ENCODE measurements at regions not wholly inside any gene's neighbourhood (a gene's known extent, or its start where the extent isn't known, plus 50 kb on each side); places are given as distances from the start of the nearest gene placed in this dataset.
"Not testable (repeated sequence)": the region's sequence is repeated elsewhere in the genome, so short reads cannot be mapped to it uniquely, and the experiment has no call there.

DNA sequence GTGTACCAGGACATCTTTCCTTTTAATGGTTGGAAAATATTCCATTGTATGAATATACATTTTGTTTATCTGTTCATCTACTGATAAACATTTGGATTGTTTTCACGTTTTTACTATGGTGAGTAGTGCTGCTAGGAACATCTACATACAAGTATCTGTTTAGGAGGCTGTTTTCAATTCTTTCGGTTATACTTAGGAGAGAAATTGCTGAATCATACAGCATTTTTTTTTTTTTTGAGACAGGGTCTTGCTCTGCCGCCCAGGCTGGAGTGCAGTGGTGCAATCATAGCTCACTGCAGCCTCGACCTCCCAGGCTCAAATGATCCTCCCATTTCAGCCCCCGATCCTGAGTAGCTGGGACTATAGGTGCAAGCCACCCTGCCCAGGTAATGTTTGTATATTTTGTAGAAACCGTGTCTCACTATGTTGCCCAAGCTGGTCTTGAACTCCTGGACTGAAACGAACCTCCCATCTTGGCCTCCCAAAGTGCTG, 122.9 kb downstream of the CRLF3 start (continued):
- TF ChIP-seq BCL11A (IDR thresholded peaks at IDR 0.05; ENCODE audit: low read depth, low read length) (no peak), BRCA1 (IDR thresholded peaks at IDR 0.05; ENCODE audit: low read depth, low read length) (no peak), IRF4 (IDR thresholded peaks at IDR 0.05; ENCODE audit: low read depth, low read length) (no peak)
- TF ChIP-seq, protein P1, sequence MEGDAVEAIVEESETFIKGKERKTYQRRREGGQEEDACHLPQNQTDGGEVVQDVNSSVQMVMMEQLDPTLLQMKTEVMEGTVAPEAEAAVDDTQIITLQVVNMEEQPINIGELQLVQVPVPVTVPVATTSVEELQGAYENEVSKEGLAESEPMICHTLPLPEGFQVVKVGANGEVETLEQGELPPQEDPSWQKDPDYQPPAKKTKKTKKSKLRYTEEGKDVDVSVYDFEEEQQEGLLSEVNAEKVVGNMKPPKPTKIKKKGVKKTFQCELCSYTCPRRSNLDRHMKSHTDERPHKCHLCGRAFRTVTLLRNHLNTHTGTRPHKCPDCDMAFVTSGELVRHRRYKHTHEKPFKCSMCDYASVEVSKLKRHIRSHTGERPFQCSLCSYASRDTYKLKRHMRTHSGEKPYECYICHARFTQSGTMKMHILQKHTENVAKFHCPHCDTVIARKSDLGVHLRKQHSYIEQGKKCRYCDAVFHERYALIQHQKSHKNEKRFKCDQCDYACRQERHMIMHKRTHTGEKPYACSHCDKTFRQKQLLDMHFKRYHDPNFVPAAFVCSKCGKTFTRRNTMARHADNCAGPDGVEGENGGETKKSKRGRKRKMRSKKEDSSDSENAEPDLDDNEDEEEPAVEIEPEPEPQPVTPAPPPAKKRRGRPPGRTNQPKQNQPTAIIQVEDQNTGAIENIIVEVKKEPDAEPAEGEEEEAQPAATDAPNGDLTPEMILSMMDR (IDR thresholded peaks at IDR 0.05 in 2 of 3, conservative IDR thresholded peaks at IDR 0.05 in 1 of 3; ENCODE audit: control insufficient read depth in 2 of 3, extremely low read depth in 1 of 3, insufficient read depth in 1 of 3, low read depth in 3 of 3, low read length in 3 of 3) = no peak
- TF ChIP-seq, protein P2, sequence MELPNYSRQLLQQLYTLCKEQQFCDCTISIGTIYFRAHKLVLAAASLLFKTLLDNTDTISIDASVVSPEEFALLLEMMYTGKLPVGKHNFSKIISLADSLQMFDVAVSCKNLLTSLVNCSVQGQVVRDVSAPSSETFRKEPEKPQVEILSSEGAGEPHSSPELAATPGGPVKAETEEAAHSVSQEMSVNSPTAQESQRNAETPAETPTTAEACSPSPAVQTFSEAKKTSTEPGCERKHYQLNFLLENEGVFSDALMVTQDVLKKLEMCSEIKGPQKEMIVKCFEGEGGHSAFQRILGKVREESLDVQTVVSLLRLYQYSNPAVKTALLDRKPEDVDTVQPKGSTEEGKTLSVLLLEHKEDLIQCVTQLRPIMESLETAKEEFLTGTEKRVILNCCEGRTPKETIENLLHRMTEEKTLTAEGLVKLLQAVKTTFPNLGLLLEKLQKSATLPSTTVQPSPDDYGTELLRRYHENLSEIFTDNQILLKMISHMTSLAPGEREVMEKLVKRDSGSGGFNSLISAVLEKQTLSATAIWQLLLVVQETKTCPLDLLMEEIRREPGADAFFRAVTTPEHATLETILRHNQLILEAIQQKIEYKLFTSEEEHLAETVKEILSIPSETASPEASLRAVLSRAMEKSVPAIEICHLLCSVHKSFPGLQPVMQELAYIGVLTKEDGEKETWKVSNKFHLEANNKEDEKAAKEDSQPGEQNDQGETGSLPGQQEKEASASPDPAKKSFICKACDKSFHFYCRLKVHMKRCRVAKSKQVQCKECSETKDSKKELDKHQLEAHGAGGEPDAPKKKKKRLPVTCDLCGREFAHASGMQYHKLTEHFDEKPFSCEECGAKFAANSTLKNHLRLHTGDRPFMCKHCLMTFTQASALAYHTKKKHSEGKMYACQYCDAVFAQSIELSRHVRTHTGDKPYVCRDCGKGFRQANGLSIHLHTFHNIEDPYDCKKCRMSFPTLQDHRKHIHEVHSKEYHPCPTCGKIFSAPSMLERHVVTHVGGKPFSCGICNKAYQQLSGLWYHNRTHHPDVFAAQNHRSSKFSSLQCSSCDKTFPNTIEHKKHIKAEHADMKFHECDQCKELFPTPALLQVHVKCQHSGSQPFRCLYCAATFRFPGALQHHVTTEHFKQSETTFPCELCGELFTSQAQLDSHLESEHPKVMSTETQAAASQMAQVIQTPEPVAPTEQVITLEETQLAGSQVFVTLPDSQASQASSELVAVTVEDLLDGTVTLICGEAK (IDR thresholded peaks at IDR 0.05; ENCODE audit: borderline replicate concordance) = no peak
- TF ChIP-seq, protein P3, sequence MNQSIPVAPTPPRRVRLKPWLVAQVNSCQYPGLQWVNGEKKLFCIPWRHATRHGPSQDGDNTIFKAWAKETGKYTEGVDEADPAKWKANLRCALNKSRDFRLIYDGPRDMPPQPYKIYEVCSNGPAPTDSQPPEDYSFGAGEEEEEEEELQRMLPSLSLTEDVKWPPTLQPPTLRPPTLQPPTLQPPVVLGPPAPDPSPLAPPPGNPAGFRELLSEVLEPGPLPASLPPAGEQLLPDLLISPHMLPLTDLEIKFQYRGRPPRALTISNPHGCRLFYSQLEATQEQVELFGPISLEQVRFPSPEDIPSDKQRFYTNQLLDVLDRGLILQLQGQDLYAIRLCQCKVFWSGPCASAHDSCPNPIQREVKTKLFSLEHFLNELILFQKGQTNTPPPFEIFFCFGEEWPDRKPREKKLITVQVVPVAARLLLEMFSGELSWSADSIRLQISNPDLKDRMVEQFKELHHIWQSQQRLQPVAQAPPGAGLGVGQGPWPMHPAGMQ (IDR thresholded peaks at IDR 0.05; ENCODE audit: borderline replicate concordance) = no peak

DNA sequence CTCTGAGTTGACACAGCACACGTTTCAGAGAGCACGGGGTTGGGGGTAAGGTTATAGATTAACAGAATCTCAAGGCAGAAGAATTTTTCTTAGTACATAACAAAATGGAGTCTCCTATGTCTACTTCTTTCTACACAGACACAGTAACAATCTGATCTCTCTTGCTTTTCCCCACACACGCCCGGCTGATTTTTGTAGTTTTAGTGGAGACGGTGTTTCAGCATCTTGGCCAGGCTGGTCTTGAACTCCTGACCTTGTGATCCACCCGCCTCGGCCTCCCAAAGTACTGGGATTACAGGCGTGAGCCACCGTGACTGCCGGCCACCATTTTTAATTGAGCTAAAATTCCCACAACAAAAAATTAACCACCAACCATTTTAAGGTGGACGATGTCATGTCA, 123.7 kb downstream of the CRLF3 start:
- BruUV-seq (replicated peaks); H3K4me2 ChIP-seq (ENCODE audit: control insufficient read depth, insufficient read depth); H2AFZ ChIP-seq (ENCODE audit: control insufficient read depth, low read depth, low read length); H3K27ac ChIP-seq (ENCODE audit: control insufficient read depth, insufficient read depth); DNase-seq (ENCODE audit: low read depth, low spot score); RAD21 ChIA-PET (ENCODE audit: unreplicated experiment); H4K20me1 ChIP-seq (ENCODE audit: control insufficient read depth, insufficient read depth); H3K27me3 ChIP-seq (replicated peaks in 1 of 2; ENCODE audit: control insufficient read depth in 2 of 2, insufficient read depth in 2 of 2, low read length in 1 of 2); H3K9me3 ChIP-seq (replicated peaks; ENCODE audit: control insufficient read depth, insufficient read depth, low read length); H3K36me3 ChIP-seq (ENCODE audit: control insufficient read depth in 2 of 2, insufficient read depth in 2 of 2, low read length in 1 of 2); H3K9ac ChIP-seq (ENCODE audit: control insufficient read depth, insufficient read depth, low read length); SMC1A ChIA-PET (ENCODE audit: uncharacterized antibody, unreplicated experiment); FAIRE-seq; H3K79me2 ChIP-seq (ENCODE audit: control insufficient read depth, insufficient read depth, low read length); ATAC-seq; intact Hi-C loops (cut with micrococcal nuclease; ENCODE audit: unreplicated experiment); H3K4me1 ChIP-seq (ENCODE audit: control insufficient read depth, insufficient read depth, low read length); H3K4me3 ChIP-seq; POLR2A ChIA-PET; in situ Hi-C loops (cut with MboI): not testable (repeated sequence)
- 49% methylated on average over 9 of the region's 11 CpGs for WGBS (ENCODE audit: insufficient coverage, insufficient replicate concordance, low lambda C conversion rate, missing lambda C conversion rate)
- CTCF ChIA-PET = interaction anchor here (0.6 kb wide), 1 partner anchor 18 kb away, joined by 3 read pairs; no protein-coding TSS in a partner anchor

Measured in GM12878 (cell line).